Trophoblast cell (in vitro differentiated cells and primary cell): ENCODE measurements at regions not wholly inside any gene's neighbourhood (a gene's known extent, or its start where the extent isn't known, plus 50 kb on each side); places are given as distances from the start of the nearest gene placed in this dataset.

Experiments used
- DNase-seq, 2 donors: peaks; one replicate each; pipeline ENCODE4 v3.0.0-alpha.2; 2016
- H2AFZ ChIP-seq: 2 replicates; pipeline ENCODE4 v1.6.1; 2013; ENCODE audit warnings: low read length, moderate library complexity, mild to moderate bottlenecking; ENCODE audit not compliant: insufficient read depth, poor library complexity
- H2AK5ac ChIP-seq: 2 replicates; pipeline ENCODE4 v1.6.1; 2013; ENCODE audit warnings: mild to moderate bottlenecking, low read length
- H2BK120ac ChIP-seq: 2 replicates; pipeline ENCODE4 v1.6.1; 2013; ENCODE audit warnings: low read length, mild to moderate bottlenecking, moderate library complexity; ENCODE audit not compliant: insufficient read depth, poor library complexity
- H2BK12ac ChIP-seq: 2 replicates; pipeline ENCODE4 v1.6.1; 2013; ENCODE audit warnings: mild to moderate bottlenecking, low read length, moderate library complexity
- H2BK5ac ChIP-seq: 2 replicates; pipeline ENCODE4 v1.6.1; 2013; ENCODE audit warnings: low read length, low read depth, moderate library complexity, mild to moderate bottlenecking; ENCODE audit not compliant: poor library complexity
- H3K14ac ChIP-seq: 2 replicates; pipeline ENCODE4 v1.6.1; 2013; ENCODE audit warnings: mild to moderate bottlenecking, low read length
- H3K18ac ChIP-seq: 2 replicates; pipeline ENCODE4 v1.6.1; 2013; ENCODE audit warnings: mild to moderate bottlenecking, low read length
- H3K23ac ChIP-seq: 2 replicates; pipeline ENCODE4 v1.6.1; 2013; ENCODE audit warnings: low read length
- H3K27ac ChIP-seq: 2 replicates; pipeline ENCODE4 v1.5.1; 2013; ENCODE audit warnings: low read depth, mild to moderate bottlenecking, inconsistent platforms, low read length, moderate library complexity
- H3K27me3 ChIP-seq: 2 replicates; pipeline ENCODE4 v1.6.1; 2013; ENCODE audit warnings: inconsistent platforms, mild to moderate bottlenecking, low read length, moderate library complexity; ENCODE audit not compliant: insufficient read depth
- H3K36me3 ChIP-seq, 2 experiments: 1 replicate in 1 of 2; 2 replicates in 1 of 2; pipeline ENCODE4 v1.6.1; 2013; ENCODE audit warnings: low read length in 2 of 2, mild to moderate bottlenecking in 2 of 2, moderate library complexity in 1 of 2; ENCODE audit not compliant: insufficient read depth in 2 of 2, control insufficient read depth in 1 of 2
- H3K4ac ChIP-seq: 2 replicates; pipeline ENCODE4 v1.6.1; 2013; ENCODE audit warnings: low read depth, mild to moderate bottlenecking, low read length, moderate library complexity
- H3K4me1 ChIP-seq, 2 experiments: 1 replicate in 1 of 2; 2 replicates in 1 of 2; pipeline ENCODE4 v1.6.1; 2013; ENCODE audit warnings: low read length in 2 of 2, mild to moderate bottlenecking in 2 of 2, moderate library complexity in 1 of 2; ENCODE audit not compliant: insufficient read depth in 2 of 2, control insufficient read depth in 1 of 2
- H3K4me2 ChIP-seq: 2 replicates; pipeline ENCODE4 v1.6.1; 2013; ENCODE audit warnings: inconsistent platforms, mild to moderate bottlenecking, low read length, moderate library complexity
- H3K4me3 ChIP-seq: 2 replicates; pipeline ENCODE4 v1.5.1; 2013; ENCODE audit warnings: mild to moderate bottlenecking, low read depth, low read length, inconsistent platforms
- H3K79me1 ChIP-seq: one replicate; pipeline ENCODE4 v1.6.1; 2013; ENCODE audit warnings: low read length
- H3K79me2 ChIP-seq: 2 replicates; pipeline ENCODE4 v1.6.1; 2013; ENCODE audit warnings: low read length, mild to moderate bottlenecking; ENCODE audit not compliant: control insufficient read depth, insufficient read depth, poor library complexity
- H3K9ac ChIP-seq: 2 replicates; pipeline ENCODE4 v1.6.1; 2013; ENCODE audit warnings: mild to moderate bottlenecking, low read length
- H3K9me3 ChIP-seq: 2 replicates; pipeline ENCODE4 v1.6.1; 2013; ENCODE audit warnings: low read depth, mild to moderate bottlenecking, control low read depth, inconsistent platforms, low read length; ENCODE audit not compliant: insufficient read depth
- H4K12ac ChIP-seq: 2 replicates; pipeline ENCODE4 v1.6.1; 2013; ENCODE audit warnings: low read depth, mild to moderate bottlenecking, low read length, moderate library complexity
- H4K8ac ChIP-seq: 2 replicates; pipeline ENCODE4 v1.6.1; 2013; ENCODE audit warnings: low read depth, mild to moderate bottlenecking, low read length, moderate library complexity
- H4K91ac ChIP-seq: one replicate; pipeline ENCODE4 v1.6.1; 2013; ENCODE audit warnings: low read depth, mild to moderate bottlenecking, low read length, moderate library complexity
- WGBS: extraction: QIAGEN DNeasy Blood & Tissue Kit; methylation state at CpG from one replicate; pipeline ENCODE4 v1.1.7; 2013; ENCODE audit warnings: missing lambda C conversion rate; ENCODE audit not compliant: insufficient read length, insufficient coverage; ENCODE audit errors: extremely low coverage; 5-methylcytosine and 5-hydroxymethylcytosine counted together

DNA sequence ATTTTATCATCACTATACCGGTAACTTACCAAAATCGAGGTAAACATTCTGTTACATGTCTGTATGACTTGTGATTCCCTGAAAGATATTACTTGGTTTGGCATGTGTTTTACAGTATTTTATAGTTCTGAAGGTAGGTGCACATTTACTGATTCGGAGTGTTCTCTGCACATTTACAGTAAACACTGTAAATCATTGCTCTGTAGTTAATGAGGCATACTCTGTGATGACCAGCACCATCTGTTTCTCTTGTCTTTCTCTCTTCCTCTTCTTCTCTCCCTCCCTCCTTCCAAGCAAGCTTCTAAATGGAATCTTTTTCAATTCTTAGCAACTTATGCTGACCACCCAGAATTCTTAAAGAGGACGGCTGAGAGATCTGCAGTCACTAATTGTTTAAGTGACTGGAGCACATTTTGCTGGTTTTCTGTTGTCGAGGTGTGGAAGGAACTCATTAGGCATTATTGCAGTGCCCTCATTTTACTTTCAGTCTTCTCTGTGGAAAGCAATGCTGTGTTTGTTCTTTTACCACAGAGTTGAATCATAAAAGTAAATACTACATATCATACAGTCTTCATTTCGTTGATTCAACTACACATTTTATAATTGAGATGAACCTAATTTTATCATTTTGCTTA lies 126.5 kb downstream of the UTRN start:
- no peak overlapping the region for H2BK5ac ChIP-seq
- no peak overlapping the region for H4K12ac ChIP-seq
- peak in 1 of 2 donors; percentile 3 for DNase-seq
- H2BK120ac ChIP-seq, result no peak overlapping the region
- H3K4me2 ChIP-seq, result no peak overlapping the region
- no peak overlapping the region for H3K23ac ChIP-seq
- H3K4me3 ChIP-seq, result no peak overlapping the region
- no CpG with 5 or more reads among the region's 6 CpGs for WGBS
- no peak overlapping the region for H3K14ac ChIP-seq
- H3K36me3 ChIP-seq, result no peaks in the 10 kb centered on the region
- H3K79me2 ChIP-seq, result peaks cover 2% of the 10 kb centered on the region
- H4K8ac ChIP-seq, result no peak overlapping the region
- no peaks in the 10 kb centered on the region for H3K27me3 ChIP-seq
- H3K27ac ChIP-seq, result no peak overlapping the region
- no peak overlapping the region for H4K91ac ChIP-seq
- H3K79me1 ChIP-seq, result no peaks in the 10 kb centered on the region
- no peak overlapping the region for H3K4ac ChIP-seq
- H3K9me3 ChIP-seq, result no peaks in the 10 kb centered on the region
- no peak overlapping the region for H3K18ac ChIP-seq
- no peaks in the 10 kb centered on the region for H3K4me1 ChIP-seq
- no peak overlapping the region for H2BK12ac ChIP-seq
- no peak overlapping the region for H2AK5ac ChIP-seq
- no peak overlapping the region for H3K9ac ChIP-seq
- no peak overlapping the region for H2AFZ ChIP-seq

DNA sequence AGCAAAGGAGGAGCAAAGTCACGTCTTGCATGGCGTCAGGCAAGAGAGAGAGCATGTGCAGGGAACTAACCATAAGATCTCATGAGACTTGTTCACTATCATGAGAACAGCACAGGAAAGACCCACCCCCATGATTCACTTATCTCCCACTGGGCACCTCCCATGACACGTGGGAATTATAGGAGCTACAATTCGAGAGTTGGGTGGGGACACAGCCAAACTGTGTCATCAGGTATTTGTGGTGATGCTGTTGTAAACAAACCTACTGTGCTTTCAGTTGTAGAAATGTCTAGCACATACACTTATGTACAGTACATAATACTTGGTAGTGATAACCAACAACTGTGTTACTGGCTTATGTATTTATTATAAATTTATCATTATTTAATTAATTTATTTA lies 128.3 kb downstream of the UTRN start:
- DNase-seq, result no peak
- Histone ChIP-seq H3K4ac (no peak overlapping the region), H3K4me1 (no peaks in the 10 kb centered on the region), H2BK120ac (no peak overlapping the region), H3K4me2 (no peak overlapping the region), H3K14ac (no peak overlapping the region), H4K12ac (no peak overlapping the region), H3K27me3 (no peaks in the 10 kb centered on the region), H3K9ac (no peak overlapping the region), H3K27ac (no peak overlapping the region), H2BK12ac (no peak overlapping the region), H2BK5ac (no peak overlapping the region), H3K36me3 (no peaks in the 10 kb centered on the region), H3K4me3 (no peak overlapping the region), H2AK5ac (no peak overlapping the region), H4K91ac (no peak overlapping the region), H2AFZ (no peak overlapping the region), H3K23ac (no peak overlapping the region), H3K18ac (no peak overlapping the region), H3K79me2 (peaks cover 2% of the 10 kb centered on the region), H3K9me3 (no peaks in the 10 kb centered on the region), H4K8ac (no peak overlapping the region), H3K79me1 (no peaks in the 10 kb centered on the region)
- WGBS, result no CpG with 5 or more reads among the region's 4 CpGs

DNA sequence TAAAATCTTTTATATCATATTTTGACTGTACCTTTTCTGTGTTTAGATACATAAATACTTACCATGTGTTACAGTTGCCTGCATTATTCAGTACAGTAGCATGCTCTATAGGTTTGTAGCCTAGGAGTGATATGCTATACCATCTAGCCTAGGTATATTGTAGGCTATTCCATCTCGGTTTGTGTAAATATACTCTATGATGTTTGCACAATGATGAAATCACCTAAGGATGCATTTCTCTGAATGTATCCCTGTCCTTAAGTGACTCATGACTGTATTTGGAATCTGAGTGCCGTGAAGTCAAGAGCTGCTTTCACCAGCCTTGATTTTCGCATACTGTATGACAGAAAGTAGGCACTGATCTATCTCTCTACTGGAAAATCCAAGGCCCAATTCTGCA lies 129.9 kb downstream of the UTRN start:
- Histone ChIP-seq H2AFZ (no peak overlapping the region), H3K4me1 (no peaks in the 10 kb centered on the region), H3K27ac (no peak overlapping the region), H2BK5ac (no peak overlapping the region), H2BK12ac (no peak overlapping the region), H4K8ac (no peak overlapping the region), H3K79me1 (no peaks in the 10 kb centered on the region), H3K27me3 (no peaks in the 10 kb centered on the region), H4K91ac (no peak overlapping the region), H3K4ac (no peak overlapping the region), H2AK5ac (no peak overlapping the region), H3K9me3 (no peaks in the 10 kb centered on the region), H3K18ac (no peak overlapping the region), H3K36me3 (no peaks in the 10 kb centered on the region), H4K12ac (no peak overlapping the region), H3K23ac (no peak overlapping the region), H3K79me2 (peaks cover 2% of the 10 kb centered on the region), H3K14ac (no peak overlapping the region), H2BK120ac (no peak overlapping the region), H3K9ac (no peak overlapping the region), H3K4me2 (no peak overlapping the region), H3K4me3 (no peak overlapping the region)
- peak in 1 of 2 donors; percentile 31 for DNase-seq
- WGBS, result no CpG with 5 or more reads among the region's 3 CpGs

DNA sequence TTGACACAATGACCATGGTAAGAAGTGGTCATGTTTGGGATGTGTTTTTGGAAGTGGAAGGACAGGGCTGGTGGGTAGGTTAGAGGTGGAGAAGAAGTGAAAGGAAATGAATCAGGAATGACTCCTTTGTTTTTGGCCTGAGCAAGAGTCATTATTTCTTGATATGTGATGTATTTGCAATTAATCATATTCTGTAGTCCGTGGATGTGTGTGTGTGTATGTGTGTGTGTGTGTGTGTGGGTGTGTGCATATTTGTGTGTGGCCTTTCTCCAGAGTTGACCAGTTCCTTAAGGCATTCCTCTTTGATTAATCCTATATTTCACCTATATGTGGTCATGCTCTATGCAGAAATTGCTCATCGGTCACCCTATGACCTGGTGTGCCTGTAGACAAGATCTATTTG lies 130.7 kb downstream of the UTRN start:
- Histone ChIP-seq H3K79me1 (no peaks in the 10 kb centered on the region), H3K9ac (no peak overlapping the region), H2AK5ac (no peak overlapping the region), H3K4me1 (no peaks in the 10 kb centered on the region), H3K27me3 (no peaks in the 10 kb centered on the region), H3K4me2 (no peak overlapping the region), H3K4me3 (no peak overlapping the region), H3K4ac (no peak overlapping the region), H4K91ac (no peak overlapping the region), H3K14ac (no peak overlapping the region), H2BK120ac (no peak overlapping the region), H3K18ac (no peak overlapping the region), H3K36me3 (no peaks in the 10 kb centered on the region), H3K9me3 (no peaks in the 10 kb centered on the region), H3K79me2 (peaks cover 2% of the 10 kb centered on the region), H4K8ac (no peak overlapping the region), H4K12ac (no peak overlapping the region), H2AFZ (no peak overlapping the region), H2BK12ac (no peak overlapping the region), H3K23ac (no peak overlapping the region), H2BK5ac (no peak overlapping the region), H3K27ac (no peak overlapping the region)
- no peak for DNase-seq
- no CpG with 5 or more reads among the region's 2 CpGs for WGBS
